GM13976 (cell line): ENCODE measurements at regions not wholly inside any gene's neighbourhood (a gene's known extent, or its start where the extent isn't known, plus 50 kb on each side); places are given as distances from the start of the nearest gene placed in this dataset.

Source experiments
- DNase-seq: peaks from one replicate; pipeline ENCODE4 v3.0.0; 2012; ENCODE audit warnings: low spot score
- CTCF ChIP-seq: IDR thresholded peaks from 2 replicates; pipeline ENCODE4 v1.5.1; 2012; ENCODE audit warnings: borderline replicate concordance, mild to moderate bottlenecking; ENCODE audit not compliant: insufficient read depth; ENCODE audit errors: extremely low read depth, missing control alignments, control extremely low read depth
- in situ Hi-C: fragments of 300-500 bp; cut with MboI; formaldehyde crosslinking; loops from one replicate; pipeline ENCODE4 v1.12.0; 2022; ENCODE audit warnings: low sequenced_read_pairs, mixed read lengths, inconsistent platforms; ENCODE audit not compliant: unreplicated experiment

- no peak for TF ChIP-seq CTCF
- no peak for DNase-seq
- in situ Hi-C loops, result no loop called here
Observed at GRCh38 chr5:121725450-121725849, 126.2 kb upstream of the FTMT start.

GRCh38 chr5:121726991-121727390 is 124.7 kb upstream of the FTMT start:
- TF ChIP-seq CTCF, result no peak
- DNase-seq, result no peak
- in situ Hi-C loops, result no loop called here

- in situ Hi-C loops, result no loop called here
- no peak for TF ChIP-seq CTCF
- no peak for DNase-seq
Observed at GRCh38 chr5:121731377-121731776, 120.3 kb upstream of the FTMT start.

GRCh38 chr5:121735618-121736017 is 116.1 kb upstream of the FTMT start:
- TF ChIP-seq CTCF, result no peak
- no peak for DNase-seq
- in situ Hi-C loops, result no loop called here

GRCh38 chr5:121737120-121737519 is 114.6 kb upstream of the FTMT start:
- DNase-seq, result no peak
- no peak for TF ChIP-seq CTCF
- in situ Hi-C loops, result no loop called here

- DNase-seq, result no peak
- TF ChIP-seq CTCF, result no peak
- in situ Hi-C loops, result no loop called here
Observed at GRCh38 chr5:121741156-121741555, 110.5 kb upstream of the FTMT start.

- in situ Hi-C loops, result no loop called here
- TF ChIP-seq CTCF, result no peak
- DNase-seq, result no peak
Observed at GRCh38 chr5:121744577-121744976, 107.1 kb upstream of the FTMT start.
